ENCODE measurements at regions not wholly inside any gene's neighbourhood (a gene's known extent, or its start where the extent isn't known, plus 50 kb on each side); places are given as distances from the start of the nearest gene placed in this dataset.
A peak's percentile ranks its signal among the peaks of the same experiment; 100 is the strongest.
"Not testable (repeated sequence)": the region's sequence is repeated elsewhere in the genome, so short reads cannot be mapped to it uniquely, and the experiment has no call there.

- H3K4me3 ChIP-seq (ENCODE audit: low read depth, low read length) = no peak overlapping the region
- TF ChIP-seq, protein P1, sequence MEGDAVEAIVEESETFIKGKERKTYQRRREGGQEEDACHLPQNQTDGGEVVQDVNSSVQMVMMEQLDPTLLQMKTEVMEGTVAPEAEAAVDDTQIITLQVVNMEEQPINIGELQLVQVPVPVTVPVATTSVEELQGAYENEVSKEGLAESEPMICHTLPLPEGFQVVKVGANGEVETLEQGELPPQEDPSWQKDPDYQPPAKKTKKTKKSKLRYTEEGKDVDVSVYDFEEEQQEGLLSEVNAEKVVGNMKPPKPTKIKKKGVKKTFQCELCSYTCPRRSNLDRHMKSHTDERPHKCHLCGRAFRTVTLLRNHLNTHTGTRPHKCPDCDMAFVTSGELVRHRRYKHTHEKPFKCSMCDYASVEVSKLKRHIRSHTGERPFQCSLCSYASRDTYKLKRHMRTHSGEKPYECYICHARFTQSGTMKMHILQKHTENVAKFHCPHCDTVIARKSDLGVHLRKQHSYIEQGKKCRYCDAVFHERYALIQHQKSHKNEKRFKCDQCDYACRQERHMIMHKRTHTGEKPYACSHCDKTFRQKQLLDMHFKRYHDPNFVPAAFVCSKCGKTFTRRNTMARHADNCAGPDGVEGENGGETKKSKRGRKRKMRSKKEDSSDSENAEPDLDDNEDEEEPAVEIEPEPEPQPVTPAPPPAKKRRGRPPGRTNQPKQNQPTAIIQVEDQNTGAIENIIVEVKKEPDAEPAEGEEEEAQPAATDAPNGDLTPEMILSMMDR (conservative IDR thresholded peaks at IDR 0.05; ENCODE audit: low read depth, low read length) = no peak
- no peak for DNase-seq (ENCODE audit: low read depth)
Observed at GRCh38 chr2:230634146-230634545, 78.5 kb upstream of the CAB39 start.

- DNase-seq (ENCODE audit: low read depth); H3K4me3 ChIP-seq (ENCODE audit: low read depth, low read length): not testable (repeated sequence)
Observed at GRCh38 chr2:230634721-230635313, 77.8 kb upstream of the CAB39 start.

- TF ChIP-seq, protein P1 (conservative IDR thresholded peaks at IDR 0.05; ENCODE audit: low read depth, low read length) = no peak
Observed at GRCh38 chr2:230636684-230637271, 75.9 kb upstream of the CAB39 start.

GRCh38 chr2:230637486-230637885, 75.2 kb upstream of the CAB39 start:
- H3K4me3 ChIP-seq (ENCODE audit: low read depth, low read length); DNase-seq (ENCODE audit: low read depth): not testable (repeated sequence)

More at GRCh38 chr2:230636684-230637271, 75.9 kb upstream of the CAB39 start:
- DNase-seq (ENCODE audit: low read depth) = no peak
- H3K4me3 ChIP-seq (ENCODE audit: low read depth, low read length) = no peak overlapping the region

DNA sequence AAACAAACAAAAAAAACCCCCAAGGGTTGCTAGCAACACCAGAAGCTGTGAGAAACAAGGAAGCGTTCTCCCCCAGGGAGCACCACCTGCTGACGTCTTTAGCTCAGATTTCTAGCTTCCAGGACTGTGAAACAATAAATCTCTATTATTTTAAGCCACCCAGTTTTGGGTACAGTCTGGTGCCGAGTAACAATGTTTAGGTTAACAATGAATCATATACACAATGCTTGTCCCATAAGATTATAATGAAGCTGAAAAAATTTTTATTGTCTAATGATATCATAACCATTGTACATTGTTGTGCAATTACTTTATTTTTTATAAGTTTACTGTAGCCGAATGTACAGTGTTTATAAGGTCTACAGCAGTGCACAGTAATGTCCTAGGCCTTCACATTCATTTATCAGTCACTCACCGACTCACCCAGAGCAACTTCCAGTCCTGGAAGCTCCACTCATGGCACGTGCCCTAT, 72.1 kb upstream of the CAB39 start:
- peak; percentile 52 for DNase-seq (ENCODE audit: low read depth)
- H3K4me3 ChIP-seq (ENCODE audit: low read depth, low read length) = no peak overlapping the region
- TF ChIP-seq, protein P1 (conservative IDR thresholded peaks at IDR 0.05; ENCODE audit: low read depth, low read length) = no peak

DNA sequence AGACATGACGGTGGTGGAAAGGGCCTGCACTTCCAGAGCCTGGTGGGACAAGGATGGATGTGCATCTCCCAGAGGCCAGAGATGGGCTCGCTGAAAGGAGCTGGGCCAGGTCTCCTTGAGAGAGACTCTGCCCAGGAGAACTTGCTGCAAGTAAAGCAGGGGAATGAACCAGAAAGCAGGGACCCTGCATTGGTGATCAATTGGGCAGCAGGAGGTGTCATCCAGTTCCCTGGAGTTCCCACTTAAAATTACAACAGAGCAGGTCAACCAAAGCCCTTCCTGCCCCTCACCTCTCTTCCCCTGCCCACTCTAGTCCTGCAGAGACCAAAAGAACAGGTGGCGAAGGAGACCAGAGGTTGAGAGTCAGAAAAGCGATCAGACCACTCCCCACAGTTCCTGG, 69.7 kb upstream of the CAB39 start:
- H3K4me3 ChIP-seq (ENCODE audit: low read depth, low read length) = no peak overlapping the region
- no peak for DNase-seq (ENCODE audit: low read depth)
- TF ChIP-seq, protein P1 (conservative IDR thresholded peaks at IDR 0.05; ENCODE audit: low read depth, low read length) = no peak

DNA sequence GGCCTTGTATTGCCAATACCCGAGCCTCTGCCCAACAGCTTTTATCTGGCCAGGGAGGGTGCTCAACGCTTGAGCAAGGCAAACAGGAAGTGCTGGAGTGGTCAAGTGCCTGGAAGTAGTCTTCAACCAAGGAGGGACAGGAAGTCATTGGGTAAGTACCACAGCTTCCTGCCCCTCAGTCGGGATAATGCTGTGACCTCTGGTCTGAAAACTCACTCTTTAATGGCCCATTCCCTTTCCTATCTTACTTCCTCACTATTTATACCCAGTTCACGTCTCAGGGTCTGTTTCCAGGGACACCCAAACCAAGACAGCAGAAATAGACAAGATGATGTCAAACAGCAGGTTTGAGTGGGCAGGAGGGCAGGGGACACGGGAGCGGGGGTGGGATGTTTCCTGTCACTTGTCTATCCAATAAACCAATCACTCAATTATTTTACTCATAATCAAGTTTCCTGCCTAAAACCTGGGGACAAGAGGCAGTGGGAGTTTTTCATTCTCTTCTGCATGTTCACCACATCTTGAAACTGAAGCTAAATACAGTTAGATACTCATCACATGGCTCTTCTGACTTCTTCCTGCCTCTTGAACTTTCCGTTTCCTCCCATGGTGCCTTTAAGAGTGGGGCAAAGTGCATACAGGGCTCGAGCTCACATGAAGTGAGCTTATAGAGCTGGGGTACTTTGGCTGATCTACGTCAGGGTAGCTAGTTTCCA, 68.9 kb upstream of the CAB39 start:
- no peak for DNase-seq (ENCODE audit: low read depth)
- TF ChIP-seq, protein P1 (conservative IDR thresholded peaks at IDR 0.05; ENCODE audit: low read depth, low read length) = no peak
- no peak overlapping the region for H3K4me3 ChIP-seq (ENCODE audit: low read depth, low read length)
